ENCODE measurements at regions not wholly inside any gene's neighbourhood (a gene's known extent, or its start where the extent isn't known, plus 50 kb on each side); places are given as distances from the start of the nearest gene placed in this dataset.

- Histone ChIP-seq H3K9me3 (ENCODE audit: control insufficient read depth in 4 of 4, low read length in 3 of 4) (no peaks in the 10 kb centered on the region), H3K9ac (ENCODE audit: low read depth in 1 of 2, low read length in 2 of 2) (no peak overlapping the region), H3K36me3 (ENCODE audit: control insufficient read depth in 4 of 4, insufficient read depth in 3 of 4, low read depth in 1 of 4, low read length in 3 of 4) (no peaks in the 10 kb centered on the region), H3K4me1 (ENCODE audit: control insufficient read depth in 4 of 4, insufficient read depth in 4 of 4, low read length in 3 of 4) (no peaks in the 10 kb centered on the region), H3K4me3 (ENCODE audit: low read depth in 1 of 3, low read length in 3 of 3) (no peak overlapping the region), H3K27ac (ENCODE audit: low read depth in 1 of 2, low read length in 2 of 2) (no peak overlapping the region), H3K27me3 (ENCODE audit: control insufficient read depth in 4 of 4, insufficient read depth in 4 of 4, low read length in 3 of 4) (peaks cover 0 to 14% (median 0%) of the 10 kb centered on the region in 4 donors)
- no peak for DNase-seq (ENCODE audit: low spot score)
- 37% methylated on average over 5 of the region's 5 CpGs for WGBS
- TF ChIP-seq RAD21 (IDR thresholded peaks at IDR 0.05) (peak; percentile 34 to 50), ZBTB33 (IDR thresholded peaks at IDR 0.05) (no peak)
These were observed 527.4 kb downstream of the TMEM182 start for GRCh38 chr2:103289105-103289725.

- no peaks in the 10 kb centered on the region for H3K4me1 ChIP-seq (ENCODE audit: control insufficient read depth in 4 of 4, insufficient read depth in 4 of 4, low read length in 3 of 4)
- no peaks in the 10 kb centered on the region for H3K36me3 ChIP-seq (ENCODE audit: control insufficient read depth in 4 of 4, insufficient read depth in 3 of 4, low read depth in 1 of 4, low read length in 3 of 4)
- H3K27me3 ChIP-seq (ENCODE audit: control insufficient read depth in 4 of 4, insufficient read depth in 4 of 4, low read length in 3 of 4), result peaks cover 0 to 13% (median 0%) of the 10 kb centered on the region in 4 donors
- 54% methylated on average over 6 of the region's 6 CpGs for WGBS
- H3K9me3 ChIP-seq (ENCODE audit: control insufficient read depth in 4 of 4, low read length in 3 of 4), result no peaks in the 10 kb centered on the region
- H3K27ac ChIP-seq (ENCODE audit: low read depth in 1 of 2, low read length in 2 of 2), result no peak overlapping the region
- TF ChIP-seq RAD21 (IDR thresholded peaks at IDR 0.05), result peak; percentile 18 to 31
- TF ChIP-seq TAF1 (conservative IDR thresholded peaks at IDR 0.05), result no peak
- H3K9ac ChIP-seq (ENCODE audit: low read depth in 1 of 2, low read length in 2 of 2), result no peak overlapping the region
- DNase-seq (ENCODE audit: low spot score), result no peak
- no peak overlapping the region for H3K4me3 ChIP-seq (ENCODE audit: low read depth in 1 of 3, low read length in 3 of 3)
These were observed 530.7 kb downstream of the TMEM182 start for GRCh38 chr2:103292573-103292972.

- no peak for DNase-seq (ENCODE audit: low spot score)
- H3K9me3 ChIP-seq (ENCODE audit: control insufficient read depth in 4 of 4, low read length in 3 of 4), result no peaks in the 10 kb centered on the region
These were observed 531.4 kb downstream of the TMEM182 start for GRCh38 chr2:103293067-103293741.

GRCh38 chr2:103293742-103294077 is 531.9 kb downstream of the TMEM182 start:
- Histone ChIP-seq H3K9me3 (ENCODE audit: control insufficient read depth in 4 of 4, low read length in 3 of 4) (no peaks in the 10 kb centered on the region), H3K27ac (ENCODE audit: low read depth in 1 of 2, low read length in 2 of 2) (no peak overlapping the region), H3K4me1 (ENCODE audit: control insufficient read depth in 4 of 4, insufficient read depth in 4 of 4, low read length in 3 of 4) (no peaks in the 10 kb centered on the region), H3K36me3 (ENCODE audit: control insufficient read depth in 4 of 4, insufficient read depth in 3 of 4, low read depth in 1 of 4, low read length in 3 of 4) (no peaks in the 10 kb centered on the region), H3K4me3 (ENCODE audit: low read depth in 1 of 3, low read length in 3 of 3) (no peak overlapping the region), H3K27me3 (ENCODE audit: control insufficient read depth in 4 of 4, insufficient read depth in 4 of 4, low read length in 3 of 4) (peaks cover 0 to 5% (median 0%) of the 10 kb centered on the region in 4 donors), H3K9ac (ENCODE audit: low read depth in 1 of 2, low read length in 2 of 2) (no peak overlapping the region)
- WGBS, result 33% methylated on average over 3 of the region's 3 CpGs
- TF ChIP-seq GABPA (IDR thresholded peaks at IDR 0.05 in 1 of 2, conservative IDR thresholded peaks at IDR 0.05 in 1 of 2) (no peak), RXRA (IDR thresholded peaks at IDR 0.05) (no peak), EGR1 (IDR thresholded peaks at IDR 0.05; ENCODE audit: low read depth in 2 of 2) (no peak), RAD21 (IDR thresholded peaks at IDR 0.05) (no peak), YY1 (IDR thresholded peaks at IDR 0.05) (no peak), ATF3 (IDR thresholded peaks at IDR 0.05) (no peak)
- no peak for DNase-seq (ENCODE audit: low spot score)

More at GRCh38 chr2:103293067-103293741, 531.4 kb downstream of the TMEM182 start:
- H3K27ac ChIP-seq (ENCODE audit: low read depth in 1 of 2, low read length in 2 of 2), result no peak overlapping the region
- H3K4me3 ChIP-seq (ENCODE audit: low read depth in 1 of 3, low read length in 3 of 3), result no peak overlapping the region
- no peaks in the 10 kb centered on the region for H3K36me3 ChIP-seq (ENCODE audit: control insufficient read depth in 4 of 4, insufficient read depth in 3 of 4, low read depth in 1 of 4, low read length in 3 of 4)
- no peaks in the 10 kb centered on the region for H3K4me1 ChIP-seq (ENCODE audit: control insufficient read depth in 4 of 4, insufficient read depth in 4 of 4, low read length in 3 of 4)
- H3K27me3 ChIP-seq (ENCODE audit: control insufficient read depth in 4 of 4, insufficient read depth in 4 of 4, low read length in 3 of 4), result peaks cover 0 to 10% (median 0%) of the 10 kb centered on the region in 4 donors
- no peak for TF ChIP-seq GABPA (IDR thresholded peaks at IDR 0.05 in 1 of 2, conservative IDR thresholded peaks at IDR 0.05 in 1 of 2)
- no peak for TF ChIP-seq JUND (IDR thresholded peaks at IDR 0.05)
- no peak for TF ChIP-seq HNF4A (conservative IDR thresholded peaks at IDR 0.05)
- TF ChIP-seq, protein P1, sequence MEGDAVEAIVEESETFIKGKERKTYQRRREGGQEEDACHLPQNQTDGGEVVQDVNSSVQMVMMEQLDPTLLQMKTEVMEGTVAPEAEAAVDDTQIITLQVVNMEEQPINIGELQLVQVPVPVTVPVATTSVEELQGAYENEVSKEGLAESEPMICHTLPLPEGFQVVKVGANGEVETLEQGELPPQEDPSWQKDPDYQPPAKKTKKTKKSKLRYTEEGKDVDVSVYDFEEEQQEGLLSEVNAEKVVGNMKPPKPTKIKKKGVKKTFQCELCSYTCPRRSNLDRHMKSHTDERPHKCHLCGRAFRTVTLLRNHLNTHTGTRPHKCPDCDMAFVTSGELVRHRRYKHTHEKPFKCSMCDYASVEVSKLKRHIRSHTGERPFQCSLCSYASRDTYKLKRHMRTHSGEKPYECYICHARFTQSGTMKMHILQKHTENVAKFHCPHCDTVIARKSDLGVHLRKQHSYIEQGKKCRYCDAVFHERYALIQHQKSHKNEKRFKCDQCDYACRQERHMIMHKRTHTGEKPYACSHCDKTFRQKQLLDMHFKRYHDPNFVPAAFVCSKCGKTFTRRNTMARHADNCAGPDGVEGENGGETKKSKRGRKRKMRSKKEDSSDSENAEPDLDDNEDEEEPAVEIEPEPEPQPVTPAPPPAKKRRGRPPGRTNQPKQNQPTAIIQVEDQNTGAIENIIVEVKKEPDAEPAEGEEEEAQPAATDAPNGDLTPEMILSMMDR (IDR thresholded peaks at IDR 0.05; ENCODE audit: low read depth, low read length, missing input control), result no peak
- H3K9ac ChIP-seq (ENCODE audit: low read depth in 1 of 2, low read length in 2 of 2), result no peak overlapping the region
- 25% methylated on average over 16 of the region's 16 CpGs for WGBS
